OCI-LY3 (cell line): ENCODE measurements at regions not wholly inside any gene's neighbourhood (a gene's known extent, or its start where the extent isn't known, plus 50 kb on each side); places are given as distances from the start of the nearest gene placed in this dataset.

ENCODE experiments used
- EZH2phosphoT487 ChIP-seq: fragments of 200-600 bp; shearing (Covaris generic); IDR thresholded peaks from 2 replicates; pipeline ENCODE4 v1.6.1; 2018; ENCODE audit warnings: antibody characterized with exemption, mixed run types, low read depth
- TF ChIP-seq, protein P1 (sequence below): fragments of 200-600, 300-600 bp; sonication (generic); IDR thresholded peaks from 2 replicates; pipeline ENCODE4 v1.5.1; 2014; ENCODE audit warnings: antibody characterized with exemption, low read length, low read depth

DNA sequence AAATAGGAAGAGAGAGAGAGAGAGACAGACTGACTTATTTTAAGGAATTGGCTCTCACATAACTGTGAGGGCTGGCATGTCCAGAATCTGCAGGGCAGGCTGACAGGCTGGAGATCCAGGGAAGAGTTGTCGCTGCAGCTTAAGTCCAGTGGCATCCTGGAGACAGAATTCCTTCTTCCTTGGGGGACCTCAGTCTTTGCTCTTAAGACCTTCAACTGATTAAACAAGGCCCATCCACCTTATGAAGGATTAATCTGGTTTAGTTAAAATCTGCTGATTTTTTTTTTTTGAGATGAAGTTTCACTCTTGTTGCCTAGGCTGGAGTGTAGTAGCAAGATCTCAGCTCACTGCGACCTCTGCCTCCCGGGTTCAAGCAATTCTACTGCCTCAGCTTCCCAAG, 128.0 kb upstream of the ALDH1A3 start:
- TF ChIP-seq, protein P1, sequence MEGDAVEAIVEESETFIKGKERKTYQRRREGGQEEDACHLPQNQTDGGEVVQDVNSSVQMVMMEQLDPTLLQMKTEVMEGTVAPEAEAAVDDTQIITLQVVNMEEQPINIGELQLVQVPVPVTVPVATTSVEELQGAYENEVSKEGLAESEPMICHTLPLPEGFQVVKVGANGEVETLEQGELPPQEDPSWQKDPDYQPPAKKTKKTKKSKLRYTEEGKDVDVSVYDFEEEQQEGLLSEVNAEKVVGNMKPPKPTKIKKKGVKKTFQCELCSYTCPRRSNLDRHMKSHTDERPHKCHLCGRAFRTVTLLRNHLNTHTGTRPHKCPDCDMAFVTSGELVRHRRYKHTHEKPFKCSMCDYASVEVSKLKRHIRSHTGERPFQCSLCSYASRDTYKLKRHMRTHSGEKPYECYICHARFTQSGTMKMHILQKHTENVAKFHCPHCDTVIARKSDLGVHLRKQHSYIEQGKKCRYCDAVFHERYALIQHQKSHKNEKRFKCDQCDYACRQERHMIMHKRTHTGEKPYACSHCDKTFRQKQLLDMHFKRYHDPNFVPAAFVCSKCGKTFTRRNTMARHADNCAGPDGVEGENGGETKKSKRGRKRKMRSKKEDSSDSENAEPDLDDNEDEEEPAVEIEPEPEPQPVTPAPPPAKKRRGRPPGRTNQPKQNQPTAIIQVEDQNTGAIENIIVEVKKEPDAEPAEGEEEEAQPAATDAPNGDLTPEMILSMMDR, result no peak
- TF ChIP-seq EZH2phosphoT487, result no peak
